H1 (cell line): ENCODE measurements at regions not wholly inside any gene's neighbourhood (a gene's known extent, or its start where the extent isn't known, plus 50 kb on each side); places are given as distances from the start of the nearest gene placed in this dataset.

Experiments used
- HDAC2 ChIP-seq, 2 experiments: fragments of 300-600 bp in 1 of 2; sonication (generic) in 1 of 2; IDR thresholded peaks; 2 replicates each; pipeline ENCODE4 v1.6.1; 2011 to 2012; ENCODE audit warnings: low read depth in 2 of 2, low read length in 2 of 2, mild to moderate bottlenecking in 2 of 2, moderate library complexity in 2 of 2, borderline replicate concordance in 1 of 2, inconsistent platforms in 1 of 2
- NANOG ChIP-seq: IDR thresholded peaks from 2 replicates; pipeline ENCODE4 v1.6.1; 2011; ENCODE audit warnings: low read length, low read depth, mild to moderate bottlenecking, inconsistent platforms; ENCODE audit not compliant: insufficient read depth, poor library complexity, severe bottlenecking

GRCh38 chr2:19677215-19677777, 224.5 kb downstream of the TTC32 start (continued):
- TF ChIP-seq HDAC2 (IDR thresholded peaks at IDR 0.05; ENCODE audit: borderline replicate concordance in 1 of 2, low read depth in 2 of 2, low read length in 2 of 2) (no peak), NANOG (no peak)
- TF ChIP-seq, all 59 proteins: peak for 0
